Neural progenitor cell (in vitro differentiated cells): ENCODE measurements at regions not wholly inside any gene's neighbourhood (a gene's known extent, or its start where the extent isn't known, plus 50 kb on each side); places are given as distances from the start of the nearest gene placed in this dataset.

Source experiments
- CTCF ChIP-seq: fragments of 200-600 bp; sonication (generic); IDR thresholded peaks from 2 replicates; pipeline ENCODE4 v1.5.1; 2017; ENCODE audit warnings: antibody characterized with exemption, mild to moderate bottlenecking
- EZH2 ChIP-seq: fragments of 200-600 bp; sonication (generic); IDR thresholded peaks from 2 replicates; pipeline ENCODE4 v1.6.1; 2017; ENCODE audit warnings: antibody characterized with exemption, mild to moderate bottlenecking, moderate library complexity
- EZH2phosphoT487 ChIP-seq: fragments of 200-600 bp; sonication (generic); IDR thresholded peaks from 2 replicates; pipeline ENCODE4 v1.6.1; 2017; ENCODE audit warnings: antibody characterized with exemption

- TF ChIP-seq CTCF (no peak), EZH2 (no peak), EZH2phosphoT487 (no peak)
These were observed 249.1 kb upstream of the FAM47A start for GRCh38 chrX:34381241-34381640.
